Kidney (tissue), 13 donors: ENCODE measurements at regions not wholly inside any gene's neighbourhood (a gene's known extent, or its start where the extent isn't known, plus 50 kb on each side); places are given as distances from the start of the nearest gene placed in this dataset.

Experiments used
- DNase-seq, 5 donors: peaks; one replicate each; pipeline ENCODE4 v3.0.0-alpha.2; 2013 to 2020
- FAIRE-seq: peaks from 2 replicates; lab custom pipeline; 2012; peaks lifted over from hg19 to GRCh38; lab: Jason Lieb, UNC
- H3K27ac ChIP-seq, 2 donors: one replicate each; pipeline ENCODE4 v1.7.0; 2013; ENCODE audit warnings: low read depth in 2 of 2, low read length in 2 of 2, inconsistent platforms in 1 of 2
- H3K27me3 ChIP-seq: one replicate; pipeline ENCODE4 v1.7.1; 2013; ENCODE audit warnings: low read length, inconsistent platforms; ENCODE audit not compliant: control insufficient read depth, insufficient read depth
- H3K36me3 ChIP-seq, 3 donors: one replicate each; pipeline versions ENCODE4 v1.7.0 to v1.7.1; 2013; ENCODE audit warnings: low read length in 3 of 3, control low read depth in 1 of 3, inconsistent platforms in 1 of 3; ENCODE audit not compliant: insufficient read depth in 3 of 3, control insufficient read depth in 2 of 3
- H3K4me1 ChIP-seq, 3 donors: one replicate each; pipeline versions ENCODE4 v1.7.0 to v1.7.1; 2013; ENCODE audit warnings: low read length in 3 of 3, inconsistent platforms in 1 of 3, low read depth in 1 of 3; ENCODE audit not compliant: control insufficient read depth in 2 of 3, insufficient read depth in 2 of 3
- H3K4me3 ChIP-seq, 3 donors: one replicate each; pipeline versions ENCODE4 v1.7.0 to v1.8.1; 2013; ENCODE audit warnings: low read length in 3 of 3, control low read depth in 1 of 3, inconsistent platforms in 1 of 3
- H3K9ac ChIP-seq, 3 donors: one replicate each; pipeline versions ENCODE4 v1.7.0 to v1.7.1; 2013; ENCODE audit warnings: low read length in 3 of 3, control low read depth in 1 of 3, inconsistent platforms in 1 of 3
- H3K9me3 ChIP-seq, 3 donors: one replicate each; pipeline versions ENCODE4 v1.7.0 to v1.7.1; 2013; ENCODE audit warnings: low read length in 3 of 3, control low read depth in 1 of 3, inconsistent platforms in 1 of 3; ENCODE audit not compliant: control insufficient read depth in 2 of 3, insufficient read depth in 1 of 3
- intact Hi-C: fragments of 100-400 bp; cut with DNase I; formaldehyde crosslinking; loops from one replicate; pipeline ENCODE4 v1.11.1; 2022
- TF ChIP-seq, protein P1 (sequence below): IDR thresholded peaks from 3 replicates; pipeline ENCODE4 v1.5.1; 2012; ENCODE audit warnings: mild to moderate bottlenecking, moderate library complexity, borderline replicate concordance; ENCODE audit not compliant: insufficient read depth; ENCODE audit errors: extremely low read depth
- donor health status: control.
- donor health status: control.
- donor health status: control.
- donor health status: control.
- donor health status: control.
- donor health status: DM: yes; HTN: yes; CAD: no.
- donor health status: Normal renal cell carcinoma (clear cell type).

- DNase-seq (no peak), FAIRE-seq (no peak)
- no peak overlapping the region for H3K27ac ChIP-seq
- H3K36me3 ChIP-seq: no peaks in the 10 kb centered on the region
- TF ChIP-seq, protein P1, sequence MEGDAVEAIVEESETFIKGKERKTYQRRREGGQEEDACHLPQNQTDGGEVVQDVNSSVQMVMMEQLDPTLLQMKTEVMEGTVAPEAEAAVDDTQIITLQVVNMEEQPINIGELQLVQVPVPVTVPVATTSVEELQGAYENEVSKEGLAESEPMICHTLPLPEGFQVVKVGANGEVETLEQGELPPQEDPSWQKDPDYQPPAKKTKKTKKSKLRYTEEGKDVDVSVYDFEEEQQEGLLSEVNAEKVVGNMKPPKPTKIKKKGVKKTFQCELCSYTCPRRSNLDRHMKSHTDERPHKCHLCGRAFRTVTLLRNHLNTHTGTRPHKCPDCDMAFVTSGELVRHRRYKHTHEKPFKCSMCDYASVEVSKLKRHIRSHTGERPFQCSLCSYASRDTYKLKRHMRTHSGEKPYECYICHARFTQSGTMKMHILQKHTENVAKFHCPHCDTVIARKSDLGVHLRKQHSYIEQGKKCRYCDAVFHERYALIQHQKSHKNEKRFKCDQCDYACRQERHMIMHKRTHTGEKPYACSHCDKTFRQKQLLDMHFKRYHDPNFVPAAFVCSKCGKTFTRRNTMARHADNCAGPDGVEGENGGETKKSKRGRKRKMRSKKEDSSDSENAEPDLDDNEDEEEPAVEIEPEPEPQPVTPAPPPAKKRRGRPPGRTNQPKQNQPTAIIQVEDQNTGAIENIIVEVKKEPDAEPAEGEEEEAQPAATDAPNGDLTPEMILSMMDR: no peak
- no peak overlapping the region for H3K4me3 ChIP-seq
- intact Hi-C loops: no loop called here
- no peaks in the 10 kb centered on the region for H3K27me3 ChIP-seq
- no peaks in the 10 kb centered on the region for H3K4me1 ChIP-seq
- H3K9me3 ChIP-seq: no peaks in the 10 kb centered on the region
- H3K9ac ChIP-seq: no peak overlapping the region
Measured at GRCh38 chr21:24118738-24119459, 1488.4 kb downstream of the MRPL39 start.

- Histone ChIP-seq H3K36me3 (no peaks in the 10 kb centered on the region), H3K27ac (no peak overlapping the region), H3K9me3 (no peaks in the 10 kb centered on the region), H3K27me3 (no peaks in the 10 kb centered on the region), H3K4me1 (no peaks in the 10 kb centered on the region), H3K9ac (no peak overlapping the region), H3K4me3 (no peak overlapping the region)
- intact Hi-C loops: no loop called here
- DNase-seq (no peak), FAIRE-seq (no peak)
- TF ChIP-seq, protein P1: no peak
Measured at GRCh38 chr21:24115141-24115540, 1492.1 kb downstream of the MRPL39 start.

DNA sequence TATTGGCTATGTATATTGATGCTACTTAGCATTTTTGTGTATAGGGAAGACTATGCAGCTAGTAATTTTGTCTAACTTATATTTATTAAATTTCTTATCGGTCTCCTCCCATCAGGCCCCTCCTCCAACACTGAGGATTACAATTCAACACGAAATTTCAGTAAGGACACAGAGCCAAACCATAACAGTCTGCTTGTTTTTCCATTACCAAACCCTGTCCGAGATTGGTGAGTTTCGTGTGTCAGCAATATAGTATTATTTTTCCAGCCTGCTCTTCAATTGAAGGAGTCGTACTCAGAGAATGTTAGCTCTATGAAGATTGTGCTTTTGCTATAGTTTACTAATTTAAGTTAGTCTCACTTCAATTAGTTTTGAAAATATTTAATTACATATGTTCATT is 1495.3 kb downstream of the MRPL39 start:
- TF ChIP-seq, protein P1: no peak
- FAIRE-seq: no peak
- no peak overlapping the region for H3K9ac ChIP-seq
- no peaks in the 10 kb centered on the region for H3K27me3 ChIP-seq
- H3K36me3 ChIP-seq: no peaks in the 10 kb centered on the region
- no peak for DNase-seq
- no peak overlapping the region for H3K4me3 ChIP-seq
- H3K9me3 ChIP-seq: no peaks in the 10 kb centered on the region
- H3K27ac ChIP-seq: no peak overlapping the region
- no peaks in the 10 kb centered on the region for H3K4me1 ChIP-seq
- intact Hi-C loops: no loop called here

GRCh38 chr21:24110846-24111245 is 1496.4 kb downstream of the MRPL39 start:
- no peaks in the 10 kb centered on the region for H3K27me3 ChIP-seq

More at GRCh38 chr21:24110846-24111245, 1496.4 kb downstream of the MRPL39 start:
- intact Hi-C loops: no loop called here
- no peak for FAIRE-seq
- TF ChIP-seq, protein P1: no peak
- H3K4me1 ChIP-seq: no peaks in the 10 kb centered on the region
- no peaks in the 10 kb centered on the region for H3K9me3 ChIP-seq
- H3K4me3 ChIP-seq: no peak overlapping the region
- no peak overlapping the region for H3K9ac ChIP-seq
- no peak overlapping the region for H3K27ac ChIP-seq
- no peaks in the 10 kb centered on the region for H3K36me3 ChIP-seq
- no peak for DNase-seq
